Vagina (tissue), 2 donors: ENCODE measurements at regions not wholly inside any gene's neighbourhood (a gene's known extent, or its start where the extent isn't known, plus 50 kb on each side); places are given as distances from the start of the nearest gene placed in this dataset.

Source experiments
- POLR2A ChIP-seq, 2 donors: fragments of 450-650 bp; IDR thresholded peaks; one replicate each; pipeline ENCODE4 v1.6.1; 2017; ENCODE audit warnings: antibody characterized with exemption in 2 of 2, mild to moderate bottlenecking in 2 of 2, moderate library complexity in 2 of 2
- POLR2AphosphoS5 ChIP-seq, 2 donors: sonication (generic); formaldehyde crosslinking; IDR thresholded peaks; one replicate each; pipeline ENCODE4 v1.9.0; 2017; ENCODE audit warnings: antibody characterized with exemption in 2 of 2, mild to moderate bottlenecking in 2 of 2, low read depth in 1 of 2; ENCODE audit not compliant: insufficient read depth in 1 of 2
- TF ChIP-seq, protein P1 (sequence below), 3 experiments: fragments of 450-650 bp in 2 of 3; fragments of 200-600 bp in 1 of 3; sonication (generic) in 1 of 3; IDR thresholded peaks; one replicate each; pipeline ENCODE4 v1.5.1; 2017 to 2019; ENCODE audit warnings: antibody characterized with exemption in 3 of 3, mild to moderate bottlenecking in 2 of 3, moderate library complexity in 2 of 3

DNA sequence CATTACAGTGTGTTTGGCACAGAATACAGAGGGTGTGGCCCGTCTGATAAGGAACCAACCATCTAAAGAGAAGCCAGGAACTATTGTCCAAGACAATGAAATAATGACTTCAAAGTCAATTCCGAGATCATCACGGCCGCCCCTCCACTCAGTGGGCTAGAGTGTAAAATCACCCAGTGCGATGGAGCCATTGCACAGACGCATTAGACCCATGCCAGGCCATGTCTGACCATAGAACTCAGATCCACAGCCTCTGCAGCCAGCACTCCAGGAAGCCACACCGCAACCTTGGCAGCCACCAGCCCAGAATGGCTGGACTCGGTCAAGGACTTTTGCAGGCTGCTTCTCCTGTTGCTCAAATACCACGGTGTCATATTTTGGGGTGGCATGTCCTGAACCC is 835.7 kb downstream of the DCDC2C start:
- TF ChIP-seq, protein P1, sequence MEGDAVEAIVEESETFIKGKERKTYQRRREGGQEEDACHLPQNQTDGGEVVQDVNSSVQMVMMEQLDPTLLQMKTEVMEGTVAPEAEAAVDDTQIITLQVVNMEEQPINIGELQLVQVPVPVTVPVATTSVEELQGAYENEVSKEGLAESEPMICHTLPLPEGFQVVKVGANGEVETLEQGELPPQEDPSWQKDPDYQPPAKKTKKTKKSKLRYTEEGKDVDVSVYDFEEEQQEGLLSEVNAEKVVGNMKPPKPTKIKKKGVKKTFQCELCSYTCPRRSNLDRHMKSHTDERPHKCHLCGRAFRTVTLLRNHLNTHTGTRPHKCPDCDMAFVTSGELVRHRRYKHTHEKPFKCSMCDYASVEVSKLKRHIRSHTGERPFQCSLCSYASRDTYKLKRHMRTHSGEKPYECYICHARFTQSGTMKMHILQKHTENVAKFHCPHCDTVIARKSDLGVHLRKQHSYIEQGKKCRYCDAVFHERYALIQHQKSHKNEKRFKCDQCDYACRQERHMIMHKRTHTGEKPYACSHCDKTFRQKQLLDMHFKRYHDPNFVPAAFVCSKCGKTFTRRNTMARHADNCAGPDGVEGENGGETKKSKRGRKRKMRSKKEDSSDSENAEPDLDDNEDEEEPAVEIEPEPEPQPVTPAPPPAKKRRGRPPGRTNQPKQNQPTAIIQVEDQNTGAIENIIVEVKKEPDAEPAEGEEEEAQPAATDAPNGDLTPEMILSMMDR (IDR thresholded peaks at IDR 0.05): no peak
- no peak for TF ChIP-seq POLR2AphosphoS5 (IDR thresholded peaks at IDR 0.05; ENCODE audit: insufficient read depth in 1 of 2, low read depth in 1 of 2)
- TF ChIP-seq POLR2A (IDR thresholded peaks at IDR 0.05): no peak
